HG03095 (cell line): ENCODE measurements at regions not wholly inside any gene's neighbourhood (a gene's known extent, or its start where the extent isn't known, plus 50 kb on each side); places are given as distances from the start of the nearest gene placed in this dataset.

Experiments used
- ATAC-seq: cut with Tn5 transposase; IDR thresholded peaks from one replicate; pipeline ENCODE4 v1.9.1; 2021; ENCODE audit warnings: moderate library complexity; ENCODE audit not compliant: unreplicated experiment

- ATAC-seq, result no peak
These were observed 741.5 kb downstream of the TYW1 start for GRCh38 chr7:67738145-67738544.

- no peak for ATAC-seq
These were observed 742.3 kb downstream of the TYW1 start for GRCh38 chr7:67738958-67739357.

- ATAC-seq, result no peak
These were observed 746.9 kb downstream of the TYW1 start for GRCh38 chr7:67743501-67743900.

GRCh38 chr7:67752227-67752626 is 755.6 kb downstream of the TYW1 start:
- ATAC-seq, result no peak

- no peak for ATAC-seq
These were observed 757.3 kb downstream of the TYW1 start for GRCh38 chr7:67753891-67754290.

- ATAC-seq, result no peak
These were observed 758.0 kb downstream of the TYW1 start for GRCh38 chr7:67754651-67755050.

GRCh38 chr7:67758551-67758950 is 761.9 kb downstream of the TYW1 start:
- no peak for ATAC-seq

- ATAC-seq, result no peak
These were observed 764.3 kb downstream of the TYW1 start for GRCh38 chr7:67760971-67761370.

- ATAC-seq, result no peak
These were observed 765.9 kb downstream of the TYW1 start for GRCh38 chr7:67762516-67762915.

- no peak for ATAC-seq
These were observed 767.7 kb downstream of the TYW1 start for GRCh38 chr7:67764289-67764688.

GRCh38 chr7:67765481-67766175 is 769.0 kb downstream of the TYW1 start:
- no peak for ATAC-seq

GRCh38 chr7:67766906-67767410 is 770.3 kb downstream of the TYW1 start:
- no peak for ATAC-seq

GRCh38 chr7:67771846-67772605 is 775.4 kb downstream of the TYW1 start:
- ATAC-seq, result no peak

GRCh38 chr7:67773081-67773480 is 776.4 kb downstream of the TYW1 start:
- ATAC-seq, result no peak

GRCh38 chr7:67777119-67777518 is 780.5 kb downstream of the TYW1 start:
- ATAC-seq, result no peak

- ATAC-seq, result no peak
These were observed 785.2 kb downstream of the TYW1 start for GRCh38 chr7:67781841-67782240.

- ATAC-seq, result no peak
These were observed 789.4 kb downstream of the TYW1 start for GRCh38 chr7:67786021-67786420.

GRCh38 chr7:67788669-67789068 is 792.0 kb downstream of the TYW1 start:
- no peak for ATAC-seq

GRCh38 chr7:67791918-67792317 is 795.3 kb downstream of the TYW1 start:
- ATAC-seq, result no peak

- no peak for ATAC-seq
These were observed 797.9 kb downstream of the TYW1 start for GRCh38 chr7:67794544-67794943.

- no peak for ATAC-seq
These were observed 807.2 kb downstream of the TYW1 start for GRCh38 chr7:67803789-67804188.

GRCh38 chr7:67805921-67806471 is 809.4 kb downstream of the TYW1 start:
- no peak for ATAC-seq
